HUES48 (cell line): ENCODE measurements at regions not wholly inside any gene's neighbourhood (a gene's known extent, or its start where the extent isn't known, plus 50 kb on each side); places are given as distances from the start of the nearest gene placed in this dataset.

Experiments used
- H3K27ac ChIP-seq: one replicate; pipeline ENCODE4 v1.7.0; 2013; ENCODE audit warnings: low read depth, low read length, inconsistent platforms
- H3K27me3 ChIP-seq: 2 replicates; pipeline ENCODE4 v1.6.1; 2013; ENCODE audit warnings: mild to moderate bottlenecking, low read length; ENCODE audit not compliant: control insufficient read depth, insufficient read depth
- H3K36me3 ChIP-seq: 2 replicates; pipeline ENCODE4 v1.6.1; 2013; ENCODE audit warnings: low read length; ENCODE audit not compliant: control insufficient read depth, insufficient read depth
- H3K4me1 ChIP-seq: 2 replicates; pipeline ENCODE4 v1.6.1; 2013; ENCODE audit warnings: mild to moderate bottlenecking, low read length; ENCODE audit not compliant: control insufficient read depth, insufficient read depth
- H3K4me3 ChIP-seq: 2 replicates; pipeline ENCODE4 v1.5.1; 2013; ENCODE audit warnings: mild to moderate bottlenecking, low read depth, low read length
- H3K9ac ChIP-seq: 2 replicates; pipeline ENCODE4 v1.6.1; 2013; ENCODE audit warnings: mild to moderate bottlenecking, low read depth, low read length, moderate library complexity
- H3K9me3 ChIP-seq: 2 replicates; pipeline ENCODE4 v1.6.1; 2013; ENCODE audit warnings: low read length; ENCODE audit not compliant: control insufficient read depth, insufficient read depth

- H3K27me3 ChIP-seq = no peaks in the 10 kb centered on the region
- no peaks in the 10 kb centered on the region for H3K36me3 ChIP-seq
- no peak overlapping the region for H3K9ac ChIP-seq
- no peak overlapping the region for H3K4me3 ChIP-seq
- H3K9me3 ChIP-seq = no peaks in the 10 kb centered on the region
- no peak overlapping the region for H3K27ac ChIP-seq
- H3K4me1 ChIP-seq = no peaks in the 10 kb centered on the region
These were observed 269.2 kb upstream of the HDAC4 start for GRCh38 chr2:239669899-239670460.

- H3K9me3 ChIP-seq = no peaks in the 10 kb centered on the region
- H3K4me1 ChIP-seq = no peaks in the 10 kb centered on the region
- no peak overlapping the region for H3K9ac ChIP-seq
- H3K4me3 ChIP-seq = no peak overlapping the region
- H3K27me3 ChIP-seq = no peaks in the 10 kb centered on the region
- no peaks in the 10 kb centered on the region for H3K36me3 ChIP-seq
- H3K27ac ChIP-seq = no peak overlapping the region
These were observed 268.5 kb upstream of the HDAC4 start for GRCh38 chr2:239669181-239669898.

GRCh38 chr2:239668651-239669050, 267.8 kb upstream of the HDAC4 start:
- H3K36me3 ChIP-seq = no peaks in the 10 kb centered on the region
- no peaks in the 10 kb centered on the region for H3K9me3 ChIP-seq
- no peaks in the 10 kb centered on the region for H3K27me3 ChIP-seq
- H3K4me1 ChIP-seq = no peaks in the 10 kb centered on the region
- no peak overlapping the region for H3K27ac ChIP-seq
- no peak overlapping the region for H3K4me3 ChIP-seq
- no peak overlapping the region for H3K9ac ChIP-seq

- no peaks in the 10 kb centered on the region for H3K27me3 ChIP-seq
- no peak overlapping the region for H3K27ac ChIP-seq
- H3K9me3 ChIP-seq = no peaks in the 10 kb centered on the region
- no peaks in the 10 kb centered on the region for H3K36me3 ChIP-seq
- no peaks in the 10 kb centered on the region for H3K4me1 ChIP-seq
- H3K4me3 ChIP-seq = no peak overlapping the region
- no peak overlapping the region for H3K9ac ChIP-seq
These were observed 267.2 kb upstream of the HDAC4 start for GRCh38 chr2:239668042-239668441.

GRCh38 chr2:239667431-239667985, 266.7 kb upstream of the HDAC4 start:
- no peaks in the 10 kb centered on the region for H3K4me1 ChIP-seq
- no peaks in the 10 kb centered on the region for H3K27me3 ChIP-seq
- H3K27ac ChIP-seq = no peak overlapping the region

GRCh38 chr2:239666855-239667376, 266.1 kb upstream of the HDAC4 start:
- no peak overlapping the region for H3K4me3 ChIP-seq
- no peak overlapping the region for H3K27ac ChIP-seq
- H3K9ac ChIP-seq = no peak overlapping the region
- H3K9me3 ChIP-seq = no peaks in the 10 kb centered on the region
- H3K27me3 ChIP-seq = no peaks in the 10 kb centered on the region
- no peaks in the 10 kb centered on the region for H3K36me3 ChIP-seq
- no peaks in the 10 kb centered on the region for H3K4me1 ChIP-seq

More at GRCh38 chr2:239667431-239667985, 266.7 kb upstream of the HDAC4 start:
- no peaks in the 10 kb centered on the region for H3K36me3 ChIP-seq
- no peaks in the 10 kb centered on the region for H3K9me3 ChIP-seq
- no peak overlapping the region for H3K4me3 ChIP-seq
- H3K9ac ChIP-seq = no peak overlapping the region

- H3K36me3 ChIP-seq = no peaks in the 10 kb centered on the region
- H3K4me1 ChIP-seq = no peaks in the 10 kb centered on the region
- H3K27ac ChIP-seq = no peak overlapping the region
- no peak overlapping the region for H3K4me3 ChIP-seq
- H3K9me3 ChIP-seq = no peaks in the 10 kb centered on the region
- no peaks in the 10 kb centered on the region for H3K27me3 ChIP-seq
- H3K9ac ChIP-seq = no peak overlapping the region
These were observed 265.4 kb upstream of the HDAC4 start for GRCh38 chr2:239666053-239666854.

GRCh38 chr2:239664216-239664810, 263.5 kb upstream of the HDAC4 start:
- Histone ChIP-seq H3K4me1 (no peaks in the 10 kb centered on the region), H3K9me3 (no peaks in the 10 kb centered on the region), H3K27ac (no peak overlapping the region), H3K9ac (no peak overlapping the region), H3K27me3 (no peaks in the 10 kb centered on the region), H3K4me3 (no peak overlapping the region), H3K36me3 (no peaks in the 10 kb centered on the region)

GRCh38 chr2:239663364-239663924, 262.6 kb upstream of the HDAC4 start:
- Histone ChIP-seq H3K27ac (no peak overlapping the region), H3K36me3 (no peaks in the 10 kb centered on the region), H3K27me3 (no peaks in the 10 kb centered on the region), H3K4me1 (no peaks in the 10 kb centered on the region), H3K9me3 (no peaks in the 10 kb centered on the region), H3K9ac (no peak overlapping the region), H3K4me3 (no peak overlapping the region)

- Histone ChIP-seq H3K9me3 (no peaks in the 10 kb centered on the region), H3K27me3 (no peaks in the 10 kb centered on the region), H3K9ac (no peak overlapping the region), H3K4me1 (no peaks in the 10 kb centered on the region), H3K27ac (no peak overlapping the region), H3K4me3 (no peak overlapping the region), H3K36me3 (no peaks in the 10 kb centered on the region)
These were observed 261.7 kb upstream of the HDAC4 start for GRCh38 chr2:239662413-239663120.
